Body of pancreas (tissue), 4 donors: ENCODE measurements at regions not wholly inside any gene's neighbourhood (a gene's known extent, or its start where the extent isn't known, plus 50 kb on each side); places are given as distances from the start of the nearest gene placed in this dataset.

Experiments used
- ATAC-seq: fragments of 150-250 bp; one replicate; pipeline ENCODE4 v1.9.1; 2016
- DNase-seq, 4 donors: peaks; one replicate each; pipeline ENCODE4 v3.0.0-alpha.2; 2019
- H3K27ac ChIP-seq, 4 donors: fragments of 200-600 bp; sonication (generic); 1 replicate in 3 of 4; 2 replicates in 1 of 4; pipeline versions ENCODE4 v1.5.1 to v1.6.1; 2016 to 2019; ENCODE audit warnings: mild to moderate bottlenecking in 1 of 4, mixed read lengths in 1 of 4, moderate library complexity in 1 of 4
- H3K27me3 ChIP-seq, 2 donors: fragments of 200-600 bp; sonication (generic); one replicate each; pipeline ENCODE4 v1.6.0; 2016; ENCODE audit warnings: mild to moderate bottlenecking in 1 of 2
- H3K36me3 ChIP-seq, 2 donors: fragments of 200-600 bp; sonication (generic); replicated peaks in 1 of 2; 2 replicates each; pipeline ENCODE4 v1.5.1; 2016; ENCODE audit warnings: low read depth in 2 of 2; ENCODE audit not compliant: insufficient read depth in 1 of 2
- H3K4me1 ChIP-seq: fragments of 200-600 bp; sonication (generic); one replicate; pipeline ENCODE4 v1.6.0; 2016
- H3K4me3 ChIP-seq, 2 donors: fragments of 200-600 bp; sonication (generic); 1 replicate in 1 of 2; 2 replicates in 1 of 2; pipeline ENCODE4 v1.5.1; 2016 to 2019
- H3K9me3 ChIP-seq, 3 donors: fragments of 200-600 bp; sonication (generic); 1 replicate in 2 of 3; 2 replicates in 1 of 3; pipeline ENCODE4 v1.5.1; 2016
- POLR2A ChIP-seq, 3 donors: fragments of 450-650 bp; IDR thresholded peaks; one replicate each; pipeline ENCODE4 v1.6.1; 2016; ENCODE audit warnings: antibody characterized with exemption in 3 of 3, mild to moderate bottlenecking in 2 of 3
- WGBS, 2 donors: methylation state at CpG; one replicate each; pipeline ENCODE4 v1.1.5; 2017; 5-methylcytosine and 5-hydroxymethylcytosine counted together
- intact Hi-C: fragments of 100-400 bp; cut with DNase I; formaldehyde crosslinking; loops from one replicate; pipeline ENCODE4 v1.15.1; 2023
- TF ChIP-seq, protein P1 (sequence below), 7 experiments: fragments of 450-650 bp in 4 of 7; fragments of 200-600 bp in 3 of 7; sonication (generic) in 3 of 7; IDR thresholded peaks; one replicate each; pipeline ENCODE4 v1.5.1; 2016 to 2019; ENCODE audit warnings: antibody characterized with exemption in 7 of 7

DNA sequence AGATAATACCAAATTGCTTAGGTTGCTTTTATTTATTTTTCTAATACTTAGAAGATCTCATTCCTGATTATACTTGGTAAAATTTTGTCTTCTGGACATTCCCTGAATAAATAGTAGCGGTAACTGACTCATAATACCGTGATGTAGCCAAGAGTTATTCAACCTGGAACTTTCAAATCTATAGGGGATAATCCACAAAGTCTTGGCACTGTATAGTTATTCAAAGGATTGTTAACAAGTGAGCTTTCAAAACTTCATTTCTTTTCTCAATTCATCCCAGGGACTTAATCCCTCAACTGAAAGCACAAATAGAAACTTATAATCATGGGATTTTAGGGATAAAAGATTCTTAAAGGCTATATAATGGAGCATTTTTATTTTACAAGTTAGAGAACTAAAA is 1383.3 kb downstream of the FAM133A start:
- 54 to 65% methylated on average over 2 of the region's 2 CpGs for WGBS, 2 donors
- no peaks in the 10 kb centered on the region for H3K4me1 ChIP-seq
- H3K36me3 ChIP-seq, result no peaks in the 10 kb centered on the region
- H3K4me3 ChIP-seq, result no peak overlapping the region
- TF ChIP-seq POLR2A (IDR thresholded peaks at IDR 0.05), result no peak
- TF ChIP-seq, protein P1, sequence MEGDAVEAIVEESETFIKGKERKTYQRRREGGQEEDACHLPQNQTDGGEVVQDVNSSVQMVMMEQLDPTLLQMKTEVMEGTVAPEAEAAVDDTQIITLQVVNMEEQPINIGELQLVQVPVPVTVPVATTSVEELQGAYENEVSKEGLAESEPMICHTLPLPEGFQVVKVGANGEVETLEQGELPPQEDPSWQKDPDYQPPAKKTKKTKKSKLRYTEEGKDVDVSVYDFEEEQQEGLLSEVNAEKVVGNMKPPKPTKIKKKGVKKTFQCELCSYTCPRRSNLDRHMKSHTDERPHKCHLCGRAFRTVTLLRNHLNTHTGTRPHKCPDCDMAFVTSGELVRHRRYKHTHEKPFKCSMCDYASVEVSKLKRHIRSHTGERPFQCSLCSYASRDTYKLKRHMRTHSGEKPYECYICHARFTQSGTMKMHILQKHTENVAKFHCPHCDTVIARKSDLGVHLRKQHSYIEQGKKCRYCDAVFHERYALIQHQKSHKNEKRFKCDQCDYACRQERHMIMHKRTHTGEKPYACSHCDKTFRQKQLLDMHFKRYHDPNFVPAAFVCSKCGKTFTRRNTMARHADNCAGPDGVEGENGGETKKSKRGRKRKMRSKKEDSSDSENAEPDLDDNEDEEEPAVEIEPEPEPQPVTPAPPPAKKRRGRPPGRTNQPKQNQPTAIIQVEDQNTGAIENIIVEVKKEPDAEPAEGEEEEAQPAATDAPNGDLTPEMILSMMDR (IDR thresholded peaks at IDR 0.05), result no peak
- intact Hi-C loops, result no loop called here
- ATAC-seq, result no peak
- H3K9me3 ChIP-seq, result no peaks in the 10 kb centered on the region
- no peaks in the 10 kb centered on the region for H3K27me3 ChIP-seq
- no peak overlapping the region for H3K27ac ChIP-seq
- DNase-seq, result no peak

GRCh38 chrX:95058815-95059214 is 1384.8 kb downstream of the FAM133A start:
- no peak overlapping the region for H3K4me3 ChIP-seq
- H3K27ac ChIP-seq, result no peak overlapping the region
- intact Hi-C loops, result no loop called here
- H3K36me3 ChIP-seq, result no peaks in the 10 kb centered on the region
- TF ChIP-seq, protein P1 (IDR thresholded peaks at IDR 0.05), result no peak
- TF ChIP-seq POLR2A (IDR thresholded peaks at IDR 0.05), result no peak
- H3K9me3 ChIP-seq, result no peaks in the 10 kb centered on the region
- DNase-seq (no peak), ATAC-seq (no peak)
- no peaks in the 10 kb centered on the region for H3K27me3 ChIP-seq
- no peaks in the 10 kb centered on the region for H3K4me1 ChIP-seq
- 75 to 100% methylated on average over 1 of the region's 1 CpG for WGBS, 2 donors

DNA sequence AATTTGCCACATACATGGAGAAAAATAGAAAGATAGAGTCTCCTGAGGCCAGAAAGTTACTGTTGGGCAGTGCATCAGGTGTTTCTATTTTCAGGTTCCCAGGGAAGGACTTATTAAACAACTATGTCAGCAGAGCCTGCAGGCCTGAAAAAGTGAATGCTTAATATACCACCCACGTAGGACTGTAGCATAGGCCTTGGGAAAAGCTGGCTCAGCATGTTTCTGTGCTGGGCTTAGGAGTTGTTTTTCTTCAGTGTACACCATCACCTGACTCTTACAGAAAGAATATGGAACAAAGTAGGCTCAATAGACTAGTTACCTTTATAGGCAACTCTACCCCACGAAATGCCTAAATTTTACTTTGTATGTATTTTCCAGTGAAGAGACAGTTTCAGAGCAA is 1385.9 kb downstream of the FAM133A start:
- Histone ChIP-seq H3K27me3 (no peaks in the 10 kb centered on the region), H3K4me3 (no peak overlapping the region), H3K4me1 (no peaks in the 10 kb centered on the region), H3K36me3 (no peaks in the 10 kb centered on the region), H3K9me3 (no peaks in the 10 kb centered on the region), H3K27ac (no peak overlapping the region)
- intact Hi-C loops, result no loop called here
- no peak for DNase-seq
- WGBS, 2 donors, result 37 to 40% methylated on average over 2 of the region's 2 CpGs
- TF ChIP-seq, protein P1 (IDR thresholded peaks at IDR 0.05), result no peak
- TF ChIP-seq POLR2A (IDR thresholded peaks at IDR 0.05), result no peak
- no peak for ATAC-seq

- intact Hi-C loops, result no loop called here
- TF ChIP-seq POLR2A (IDR thresholded peaks at IDR 0.05), result no peak
- TF ChIP-seq, protein P1 (IDR thresholded peaks at IDR 0.05), result no peak
- H3K4me1 ChIP-seq, result no peaks in the 10 kb centered on the region
- H3K27ac ChIP-seq, result no peak overlapping the region
- H3K36me3 ChIP-seq, result no peaks in the 10 kb centered on the region
- no peak overlapping the region for H3K4me3 ChIP-seq
- no peak for ATAC-seq
- DNase-seq, result no peak
- no peaks in the 10 kb centered on the region for H3K9me3 ChIP-seq
- no peaks in the 10 kb centered on the region for H3K27me3 ChIP-seq
Measured at GRCh38 chrX:95063554-95063953, 1389.5 kb downstream of the FAM133A start.

- no peak overlapping the region for H3K4me3 ChIP-seq
- TF ChIP-seq, protein P1 (IDR thresholded peaks at IDR 0.05), result no peak
- no peak for TF ChIP-seq POLR2A (IDR thresholded peaks at IDR 0.05)
- no peak overlapping the region for H3K27ac ChIP-seq
- H3K27me3 ChIP-seq, result no peaks in the 10 kb centered on the region
- no peaks in the 10 kb centered on the region for H3K9me3 ChIP-seq
- intact Hi-C loops, result no loop called here
- H3K4me1 ChIP-seq, result no peaks in the 10 kb centered on the region
- no peak for ATAC-seq
- no peaks in the 10 kb centered on the region for H3K36me3 ChIP-seq
- 33 to 43% methylated on average over 1 of the region's 1 CpG for WGBS, 2 donors
- DNase-seq, result no peak
Measured at GRCh38 chrX:95065151-95065550, 1391.1 kb downstream of the FAM133A start.
